Large intestine (tissue), 3 donors: ENCODE measurements at regions not wholly inside any gene's neighbourhood (a gene's known extent, or its start where the extent isn't known, plus 50 kb on each side); places are given as distances from the start of the nearest gene placed in this dataset.

Source experiments
- DNase-seq, 2 donors: peaks; one replicate each; pipeline versions ENCODE4 v3.0.0 to v3.0.0-alpha.2; 2013
- H3K27ac ChIP-seq: one replicate; pipeline ENCODE4 v1.5.1; 2013; ENCODE audit warnings: low read length
- H3K27me3 ChIP-seq: 2 replicates; pipeline ENCODE4 v1.6.1; 2013; ENCODE audit warnings: low read length; ENCODE audit not compliant: control insufficient read depth, insufficient read depth
- H3K36me3 ChIP-seq: 2 replicates; pipeline ENCODE4 v1.6.1; 2013; ENCODE audit warnings: low read length; ENCODE audit not compliant: control insufficient read depth, insufficient read depth
- H3K4me1 ChIP-seq: one replicate; pipeline ENCODE4 v1.6.1; 2013; ENCODE audit warnings: low read length; ENCODE audit not compliant: control insufficient read depth, insufficient read depth
- H3K4me3 ChIP-seq: one replicate; pipeline ENCODE4 v1.5.1; 2013; ENCODE audit warnings: low read length
- H3K9me3 ChIP-seq: one replicate; pipeline ENCODE4 v1.6.1; 2013; ENCODE audit warnings: mild to moderate bottlenecking, low read depth, low read length, moderate library complexity; ENCODE audit not compliant: control insufficient read depth
- WGBS: methylation state at CpG from one replicate; pipeline ENCODE4 v1.1.5; 2013; ENCODE audit warnings: low lambda C conversion rate; ENCODE audit not compliant: insufficient coverage; 5-methylcytosine and 5-hydroxymethylcytosine counted together

- DNase-seq: no peak
- 80% methylated on average over 1 of the region's 6 CpGs for WGBS
- Histone ChIP-seq H3K36me3 (no peaks in the 10 kb centered on the region), H3K27me3 (peaks cover 56% of the 10 kb centered on the region), H3K4me1 (no peaks in the 10 kb centered on the region), H3K4me3 (no peak overlapping the region), H3K27ac (no peak overlapping the region), H3K9me3 (no peaks in the 10 kb centered on the region)
Measured at GRCh38 chr1:36584874-36585453, 102.3 kb upstream of the CSF3R start.

- no peak overlapping the region for H3K4me3 ChIP-seq
- H3K9me3 ChIP-seq: no peaks in the 10 kb centered on the region
- WGBS: 60% methylated on average over 1 of the region's 21 CpGs
- H3K27me3 ChIP-seq: peaks cover 50% of the 10 kb centered on the region
- no peak overlapping the region for H3K27ac ChIP-seq
- H3K36me3 ChIP-seq: no peaks in the 10 kb centered on the region
- no peaks in the 10 kb centered on the region for H3K4me1 ChIP-seq
- no peak for DNase-seq
Measured at GRCh38 chr1:36583980-36584782, 101.5 kb upstream of the CSF3R start.

DNA sequence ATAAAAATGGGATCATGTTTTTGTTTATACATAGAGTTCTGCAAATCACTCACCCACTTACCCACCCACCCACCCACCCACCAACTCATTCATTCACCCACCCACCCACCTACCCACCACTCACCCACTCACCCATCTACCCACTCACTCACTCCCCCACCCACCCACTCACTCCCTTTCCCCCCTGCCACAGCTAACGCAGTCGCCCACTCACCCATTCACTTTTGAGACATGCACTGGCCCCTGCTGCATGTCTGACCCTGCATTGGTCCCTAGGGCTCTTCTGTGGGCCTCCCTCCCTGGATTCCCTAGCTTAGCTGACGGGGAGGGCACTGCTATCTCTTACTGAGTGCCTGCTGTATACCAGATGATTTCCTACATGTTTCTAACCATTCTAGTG is 100.4 kb upstream of the CSF3R start:
- Histone ChIP-seq H3K4me1 (no peaks in the 10 kb centered on the region), H3K9me3 (no peaks in the 10 kb centered on the region), H3K4me3 (no peak overlapping the region), H3K36me3 (no peaks in the 10 kb centered on the region), H3K27ac (no peak overlapping the region), H3K27me3 (peaks cover 40% of the 10 kb centered on the region)
- DNase-seq: no peak
- WGBS: no CpG with 5 or more reads among the region's 3 CpGs

DNA sequence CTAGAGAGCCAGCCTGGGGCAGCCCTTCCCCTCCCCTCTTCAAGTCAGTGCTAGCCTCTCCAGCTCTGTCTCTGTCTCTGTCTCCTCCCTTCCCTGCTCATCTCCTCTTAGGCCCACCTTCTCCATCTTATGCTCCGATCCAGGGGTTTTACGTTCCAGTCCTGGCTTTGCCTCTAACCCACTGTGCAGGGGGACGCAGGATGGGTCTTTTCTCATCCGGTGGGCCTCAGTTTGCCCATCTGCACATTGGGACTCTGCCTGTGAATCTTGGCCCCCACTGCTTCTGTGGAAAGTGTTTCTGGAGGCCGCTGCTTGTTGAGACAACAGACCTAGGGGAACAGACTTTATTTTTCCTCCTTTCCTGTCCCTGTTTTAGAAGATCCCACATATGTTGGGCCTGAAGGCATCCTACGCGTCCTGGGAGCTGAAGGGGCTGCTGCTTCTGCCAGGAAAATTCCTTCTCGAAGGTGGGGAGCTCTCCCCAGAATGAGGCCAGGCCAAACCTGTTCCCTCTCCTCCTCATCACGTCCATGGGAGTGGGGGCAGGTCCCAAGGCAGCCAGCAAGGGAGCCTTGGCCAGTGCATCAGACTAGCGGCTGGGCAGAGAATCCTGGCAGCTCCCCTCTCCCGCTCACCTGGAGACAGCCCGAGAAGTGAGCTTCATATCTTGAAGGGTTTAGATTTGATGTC is 99.5 kb upstream of the CSF3R start:
- H3K4me1 ChIP-seq: no peaks in the 10 kb centered on the region
- DNase-seq: no peak
- peaks cover 32% of the 10 kb centered on the region for H3K27me3 ChIP-seq
- H3K9me3 ChIP-seq: no peaks in the 10 kb centered on the region
- no peak overlapping the region for H3K4me3 ChIP-seq
- no peak overlapping the region for H3K27ac ChIP-seq
- WGBS: 100% methylated on average over 1 of the region's 12 CpGs
- H3K36me3 ChIP-seq: no peaks in the 10 kb centered on the region

GRCh38 chr1:36580524-36580923 is 97.8 kb upstream of the CSF3R start:
- Histone ChIP-seq H3K4me3 (no peak overlapping the region), H3K36me3 (no peaks in the 10 kb centered on the region), H3K9me3 (no peaks in the 10 kb centered on the region), H3K4me1 (no peaks in the 10 kb centered on the region), H3K27me3 (peaks cover 18% of the 10 kb centered on the region), H3K27ac (no peak overlapping the region)
- no peak for DNase-seq
- no CpG with 5 or more reads among the region's 5 CpGs for WGBS

DNA sequence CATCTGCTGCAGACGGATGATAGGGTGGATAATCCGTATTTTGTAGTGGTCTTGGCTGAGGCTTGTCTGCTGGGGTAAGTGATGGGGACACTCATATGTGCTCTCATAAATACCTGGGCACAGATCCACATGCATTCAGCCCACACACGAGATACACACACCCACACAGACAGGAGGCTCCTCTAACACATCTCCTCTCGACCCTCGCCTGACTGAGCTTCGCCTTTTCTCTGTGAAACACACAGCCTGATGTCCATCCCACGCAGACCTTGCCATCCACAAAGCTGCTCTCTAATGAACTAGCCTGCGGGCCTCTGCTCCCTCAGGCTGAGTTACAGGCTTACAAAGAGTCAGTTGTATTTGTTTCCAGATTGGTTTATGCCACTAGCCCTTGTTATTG is 96.3 kb upstream of the CSF3R start:
- Histone ChIP-seq H3K9me3 (no peaks in the 10 kb centered on the region), H3K4me1 (no peaks in the 10 kb centered on the region), H3K36me3 (no peaks in the 10 kb centered on the region), H3K4me3 (no peak overlapping the region), H3K27me3 (peaks cover 14% of the 10 kb centered on the region), H3K27ac (no peak overlapping the region)
- no CpG with 5 or more reads among the region's 8 CpGs for WGBS
- DNase-seq: no peak

DNA sequence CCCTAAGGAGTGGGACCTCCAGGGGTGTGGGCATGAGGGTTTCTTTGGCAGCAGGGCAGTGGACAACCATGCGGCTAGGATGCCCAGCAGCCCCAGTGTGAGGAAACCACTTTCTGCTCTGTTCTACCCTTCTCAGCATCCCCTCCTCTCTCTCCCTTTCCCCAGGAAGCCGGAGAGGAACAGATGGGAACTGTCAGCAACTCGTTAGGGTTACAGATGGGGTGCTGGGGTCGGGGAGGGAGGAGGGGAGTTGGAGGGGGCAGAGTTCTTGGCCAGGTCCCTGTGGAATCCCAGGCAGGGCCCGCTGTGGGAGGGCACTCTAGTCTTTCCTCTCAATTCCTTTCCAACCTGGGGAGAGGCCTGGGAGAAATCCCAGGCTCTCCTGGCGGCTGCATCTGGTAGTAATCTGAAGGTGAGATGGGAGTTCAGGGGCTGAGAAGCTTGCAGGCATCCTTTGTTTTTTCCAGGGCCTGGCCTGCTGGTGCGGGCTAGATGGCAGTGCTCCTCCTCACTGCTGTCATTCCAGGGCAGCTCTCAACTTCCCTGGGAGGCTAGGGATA is 93.9 kb upstream of the CSF3R start:
- Histone ChIP-seq H3K4me1 (no peaks in the 10 kb centered on the region), H3K27ac (no peak overlapping the region), H3K9me3 (no peaks in the 10 kb centered on the region), H3K27me3 (peaks cover 17% of the 10 kb centered on the region), H3K36me3 (no peaks in the 10 kb centered on the region), H3K4me3 (no peak overlapping the region)
- no CpG with 5 or more reads among the region's 7 CpGs for WGBS
- DNase-seq: no peak

- peak; percentile 6 to 26 for DNase-seq
- H3K27me3 ChIP-seq: peaks cover 15% of the 10 kb centered on the region
- no CpG with 5 or more reads among the region's 7 CpGs for WGBS
Measured at GRCh38 chr1:36576118-36576517, 93.4 kb upstream of the CSF3R start.

DNA sequence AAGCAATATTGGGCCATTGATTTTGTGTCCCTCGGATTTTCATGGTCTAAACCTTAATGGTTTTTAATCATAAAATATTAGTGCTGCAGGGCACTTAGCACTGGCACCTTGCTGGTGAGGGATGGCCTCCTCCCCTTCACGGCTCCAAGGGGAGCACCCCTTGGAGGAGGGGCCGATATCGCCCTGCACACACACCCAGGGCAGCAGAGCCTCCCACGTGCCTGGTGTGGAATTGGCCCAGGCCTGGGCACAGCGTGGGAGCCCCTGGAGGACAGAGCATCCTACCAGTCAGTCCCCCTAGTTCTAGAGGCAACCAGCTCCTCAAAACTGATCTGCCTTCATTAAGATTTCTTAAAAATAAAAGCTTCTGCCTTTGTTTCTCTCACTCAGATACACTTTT is 90.7 kb upstream of the CSF3R start:
- Histone ChIP-seq H3K9me3 (no peaks in the 10 kb centered on the region), H3K4me3 (no peak overlapping the region), H3K27ac (no peak overlapping the region), H3K4me1 (no peaks in the 10 kb centered on the region), H3K27me3 (peaks cover 15% of the 10 kb centered on the region), H3K36me3 (no peaks in the 10 kb centered on the region)
- DNase-seq: no peak
- WGBS: no CpG with 5 or more reads among the region's 6 CpGs

More at GRCh38 chr1:36576118-36576517, 93.4 kb upstream of the CSF3R start:
- no peak overlapping the region for H3K4me3 ChIP-seq
- no peaks in the 10 kb centered on the region for H3K9me3 ChIP-seq
- H3K27ac ChIP-seq: no peak overlapping the region
- no peaks in the 10 kb centered on the region for H3K4me1 ChIP-seq
- H3K36me3 ChIP-seq: no peaks in the 10 kb centered on the region

DNA sequence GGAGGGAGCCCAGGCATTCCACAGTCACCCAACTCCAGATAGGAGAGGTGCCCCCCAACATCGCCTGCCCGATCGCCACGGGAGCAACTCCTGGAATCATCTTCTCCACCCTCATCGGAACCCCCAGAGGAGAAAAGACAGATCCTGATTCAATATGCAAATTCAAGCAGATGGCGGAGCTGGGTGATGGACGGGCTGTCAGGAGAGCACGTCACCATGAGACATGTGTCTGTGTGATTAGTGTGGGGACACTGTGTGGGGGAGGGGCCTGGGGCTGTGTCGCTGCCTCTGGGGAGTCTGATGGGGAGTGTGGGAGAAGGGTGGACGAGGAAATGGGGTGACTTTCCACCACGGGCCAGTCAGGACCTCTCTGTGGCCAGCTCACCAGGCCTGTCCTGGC is 90.2 kb upstream of the CSF3R start:
- H3K4me1 ChIP-seq: no peaks in the 10 kb centered on the region
- no peak for DNase-seq
- peaks cover 15% of the 10 kb centered on the region for H3K27me3 ChIP-seq
- H3K36me3 ChIP-seq: no peaks in the 10 kb centered on the region
- H3K9me3 ChIP-seq: no peaks in the 10 kb centered on the region
- no peak overlapping the region for H3K27ac ChIP-seq
- no CpG with 5 or more reads among the region's 11 CpGs for WGBS
- H3K4me3 ChIP-seq: no peak overlapping the region
